ENCODE measurements at regions not wholly inside any gene's neighbourhood (a gene's known extent, or its start where the extent isn't known, plus 50 kb on each side); places are given as distances from the start of the nearest gene placed in this dataset.

- Histone ChIP-seq H3K79me1 (ENCODE audit: low read depth, low read length) (no peaks in the 10 kb centered on the region), H3K18ac (ENCODE audit: extremely low read depth, low read length) (0 out of 2 replicates have a peak overlapping the region, but pooled peaks have one; percentile 39), H4K5ac (ENCODE audit: insufficient read length, low read depth, low read length) (no peak overlapping the region), H3K4me3 (ENCODE audit: extremely low read depth in 1 of 4, insufficient read depth in 2 of 4, low read depth in 3 of 4, low read length in 4 of 4) (no peak overlapping the region), H2BK12ac (ENCODE audit: low read depth, low read length) (peak overlapping the region; percentile 85; the same call in 1 of the 2 replicates), H2AFZ (ENCODE audit: low read length) (no peak overlapping the region), H2AK5ac (ENCODE audit: low read depth, low read length) (no peak overlapping the region; the same call in 1 of the 2 replicates), H3K9me3 (ENCODE audit: insufficient read depth in 2 of 2, low read depth in 1 of 2, low read length in 1 of 2) (no peaks in the 10 kb centered on the region), H3K27me3 (replicated peaks in 1 of 4; ENCODE audit: control insufficient read depth in 3 of 4, extremely low read depth in 1 of 4, insufficient read depth in 3 of 4, low read length in 3 of 4) (peaks cover 0 to 2% (median 0%) of the 10 kb centered on the region in 4 experiments; a peak in 1 of 7 replicates), H3K4ac (replicated peaks; ENCODE audit: insufficient read length, low read depth, low read length) (no peak overlapping the region), H3K23me2 (ENCODE audit: low read depth, low read length) (no peaks in the 10 kb centered on the region), H3K23ac (ENCODE audit: insufficient read length) (no peak overlapping the region), H3K14ac (ENCODE audit: insufficient read length) (no peak overlapping the region), H4K8ac (ENCODE audit: extremely low read depth, insufficient read depth, low read length) (no peak overlapping the region), H2BK15ac (ENCODE audit: low read length) (no peak overlapping the region), H2BK120ac (replicated peaks; ENCODE audit: low read depth, low read length) (no peak overlapping the region), H3K36me3 (ENCODE audit: control insufficient read depth in 2 of 4, insufficient read depth in 4 of 4, low read length in 3 of 4) (no peaks in the 10 kb centered on the region), H2BK20ac (ENCODE audit: low read length) (peak overlapping the region; percentile 94; the same call in 1 of the 2 replicates), H3K4me1 (replicated peaks in 1 of 4; ENCODE audit: control insufficient read depth in 3 of 4, insufficient read depth in 4 of 4, low read length in 3 of 4) (peaks cover 2 to 11% (median 8%) of the 10 kb centered on the region in 4 experiments; a peak in 4 of 7 replicates), H4K20me1 (replicated peaks in 1 of 2; ENCODE audit: control insufficient read depth in 1 of 2, insufficient read depth in 2 of 2, low read length in 2 of 2) (no peaks in the 10 kb centered on the region), H3K9ac (replicated peaks in 1 of 4; ENCODE audit: extremely low read depth in 1 of 4, low read depth in 3 of 4, low read length in 3 of 4) (no peak overlapping the region), H3K79me2 (ENCODE audit: control insufficient read depth in 1 of 2, insufficient read depth in 2 of 2, low read length in 2 of 2) (no peaks in the 10 kb centered on the region), H2BK5ac (ENCODE audit: low read depth, low read length) (peak overlapping the region; percentile 82; the same call in 1 of the 2 replicates), H3K4me2 (ENCODE audit: insufficient read depth in 1 of 2, low read depth in 2 of 2, low read length in 2 of 2) (no peak overlapping the region), H3K27ac (ENCODE audit: low read depth, low read length) (no peak overlapping the region), H3K56ac (replicated peaks; ENCODE audit: insufficient read length, low read depth, low read length) (no peak overlapping the region), H4K91ac (replicated peaks; ENCODE audit: insufficient read length, low read length) (peak overlapping the region; percentile 31)
- 86% methylated on average over 13 of the region's 13 CpGs; no CpG with 5 or more reads in 1 of the 2 experiments for WGBS, 2 experiments (ENCODE audit: extremely low coverage in 1 of 2, insufficient coverage in 1 of 2, insufficient read length in 1 of 2, insufficient replicate concordance in 2 of 2, low coverage in 1 of 2, low lambda C conversion rate in 2 of 2, missing lambda C conversion rate in 1 of 2)
- FAIRE-seq (no peak), DNase-seq (ENCODE audit: low read depth in 1 of 2, low spot score in 2 of 2) (no peak)
- ChIA-PET CTCF (ENCODE audit: partially characterized antibody) (interaction anchor here (0.6 kb wide), 1 partner anchor 576 kb away, joined by 3 read pairs; no protein-coding TSS in a partner anchor), POLR2A (ENCODE audit: partially characterized antibody) (no interaction called here)
- TF ChIP-seq KDM5A (IDR thresholded peaks at IDR 0.05; ENCODE audit: low read length) (no peak), MAFK (IDR thresholded peaks at IDR 0.05; ENCODE audit: low read depth, low read length) (peak; percentile 50)
These were observed 114.8 kb downstream of the FGF18 start for GRCh38 chr5:171534043-171534895.

Data from H1 (cell line).